Lower lobe of right lung (tissue), 2 donors: ENCODE measurements at regions not wholly inside any gene's neighbourhood (a gene's known extent, or its start where the extent isn't known, plus 50 kb on each side); places are given as distances from the start of the nearest gene placed in this dataset.

Source experiments
- ATAC-seq, 2 donors: fragments of 200-7000 bp; cut with Tn5 transposase; one replicate each; pipeline ENCODE4 v1.9.1; 2020 to 2022; ENCODE audit warnings: mild to moderate bottlenecking in 2 of 2, moderate library complexity in 2 of 2
- DNase-seq: peaks from one replicate; pipeline ENCODE4 v3.0.0-alpha.2; 2020
- H3K27ac ChIP-seq: fragments of 200-600 bp; one replicate; pipeline ENCODE4 v1.8.0; 2022
- H3K27me3 ChIP-seq: fragments of 200-600 bp; one replicate; pipeline ENCODE4 v1.8.0; 2022; ENCODE audit warnings: low read depth
- H3K36me3 ChIP-seq: fragments of 200-600 bp; one replicate; pipeline ENCODE4 v1.8.0; 2022; ENCODE audit warnings: mild to moderate bottlenecking
- H3K4me1 ChIP-seq: fragments of 200-600 bp; one replicate; pipeline ENCODE4 v1.8.0; 2022
- H3K4me3 ChIP-seq: fragments of 200-600 bp; one replicate; pipeline ENCODE4 v1.8.0; 2022; ENCODE audit warnings: mild to moderate bottlenecking
- H3K9me3 ChIP-seq: fragments of 200-600 bp; one replicate; pipeline ENCODE4 v1.8.0; 2022
- CTCF ChIP-seq: fragments of 200-600 bp; IDR thresholded peaks from one replicate; pipeline ENCODE4 v1.8.0; 2022; ENCODE audit warnings: antibody characterized with exemption, mild to moderate bottlenecking
- intact Hi-C: fragments of 100-400 bp; cut with DNase I; formaldehyde crosslinking; loops from one replicate; pipeline ENCODE4 v1.11.0; 2022
- donor health status: DM: no; HTN: yes; CAD: no; lungs with severe emphysema.

- no peaks in the 10 kb centered on the region for H3K4me1 ChIP-seq
- H3K9me3 ChIP-seq = no peaks in the 10 kb centered on the region
- no peak for TF ChIP-seq CTCF
- no peaks in the 10 kb centered on the region for H3K27me3 ChIP-seq
- ATAC-seq (no peak), DNase-seq (no peak)
- H3K4me3 ChIP-seq = no peak overlapping the region
- H3K27ac ChIP-seq = no peak overlapping the region
- H3K36me3 ChIP-seq = no peaks in the 10 kb centered on the region
- intact Hi-C loops = no loop called here
Measured at GRCh38 chr18:47501946-47502345, 250.5 kb upstream of the SKOR2 start.

- no peak for ATAC-seq
- Histone ChIP-seq H3K4me3 (no peak overlapping the region), H3K4me1 (no peaks in the 10 kb centered on the region), H3K27ac (no peak overlapping the region), H3K27me3 (no peaks in the 10 kb centered on the region), H3K36me3 (no peaks in the 10 kb centered on the region), H3K9me3 (no peaks in the 10 kb centered on the region)
- no peak for TF ChIP-seq CTCF
- DNase-seq = no peak
- intact Hi-C loops = no loop called here
Measured at GRCh38 chr18:47500930-47501329, 249.5 kb upstream of the SKOR2 start.

DNA sequence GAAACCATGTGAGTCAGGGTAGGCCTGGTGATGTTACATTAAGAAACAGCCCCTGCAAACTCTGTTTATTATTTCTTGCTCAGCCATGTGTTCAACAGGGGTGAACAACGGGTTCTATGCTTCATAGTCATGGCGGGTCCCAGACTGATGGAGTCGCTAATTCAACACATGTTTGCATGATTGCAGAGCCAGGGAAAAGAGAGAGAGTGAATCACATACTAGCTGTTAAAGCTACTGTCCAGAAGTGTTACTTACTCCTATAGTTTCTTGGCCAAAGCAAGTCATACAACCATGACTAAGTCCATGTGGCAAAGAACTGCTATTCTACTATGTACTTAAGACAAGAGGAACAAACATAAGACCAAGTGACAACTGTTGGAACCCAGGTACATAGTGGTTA, 241.2 kb upstream of the SKOR2 start:
- DNase-seq (no peak), ATAC-seq (no peak)
- Histone ChIP-seq H3K27me3 (no peaks in the 10 kb centered on the region), H3K27ac (no peak overlapping the region), H3K36me3 (no peaks in the 10 kb centered on the region), H3K4me1 (no peaks in the 10 kb centered on the region), H3K4me3 (no peak overlapping the region), H3K9me3 (no peaks in the 10 kb centered on the region)
- intact Hi-C loops = no loop called here
- TF ChIP-seq CTCF = no peak

DNA sequence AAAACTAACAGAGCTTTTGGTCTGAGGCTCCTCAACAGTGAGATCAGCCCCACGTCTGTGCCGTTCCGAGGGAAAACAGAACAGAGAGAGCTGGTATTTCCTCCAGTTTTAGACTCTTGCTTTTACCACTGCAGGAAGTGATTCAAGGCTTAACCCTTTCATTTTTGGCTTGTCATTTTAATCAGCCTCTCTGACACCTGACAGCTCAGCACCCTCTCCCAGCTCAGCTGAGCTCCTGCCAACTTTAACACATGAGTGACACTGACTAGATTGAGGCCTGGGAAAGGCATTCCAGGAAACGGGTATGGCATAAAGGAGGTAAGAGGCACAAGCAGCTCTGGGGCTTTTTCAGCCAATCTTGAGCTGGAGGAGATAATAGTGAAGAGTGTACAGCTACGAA, 239.4 kb upstream of the SKOR2 start:
- no peaks in the 10 kb centered on the region for H3K36me3 ChIP-seq
- H3K4me1 ChIP-seq = no peaks in the 10 kb centered on the region
- no peak for TF ChIP-seq CTCF
- no peak overlapping the region for H3K27ac ChIP-seq
- DNase-seq = no peak
- no peaks in the 10 kb centered on the region for H3K9me3 ChIP-seq
- H3K4me3 ChIP-seq = no peak overlapping the region
- H3K27me3 ChIP-seq = no peaks in the 10 kb centered on the region
- intact Hi-C loops = no loop called here
- no peak for ATAC-seq

DNA sequence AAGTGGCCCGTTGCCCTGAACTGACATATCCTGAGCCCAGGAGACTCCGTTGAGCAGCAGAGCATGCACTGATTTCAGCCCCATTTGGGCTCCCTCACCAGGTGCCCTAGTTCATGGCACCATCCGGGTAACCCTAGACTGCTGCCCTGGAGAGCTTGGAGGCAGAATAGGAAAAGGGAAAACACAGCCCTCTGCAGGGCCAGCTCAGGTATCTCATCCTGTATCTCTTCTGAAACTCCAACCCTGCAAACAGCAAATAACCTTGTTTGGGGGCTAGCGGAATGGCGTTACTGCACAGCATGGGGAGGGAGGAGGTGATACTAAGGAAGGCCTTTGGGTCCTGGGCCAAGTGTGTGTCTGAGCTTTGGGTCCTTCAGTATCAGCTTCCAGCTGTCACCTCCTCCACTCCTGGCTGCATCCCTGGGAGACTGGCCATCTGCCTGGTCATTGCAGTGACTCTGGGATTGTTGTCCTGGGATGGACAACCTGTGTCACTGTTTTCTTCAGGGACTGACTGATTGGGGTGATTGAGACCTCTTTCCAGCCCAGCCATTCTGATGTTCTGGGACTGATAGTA, 233.8 kb upstream of the SKOR2 start:
- Histone ChIP-seq H3K36me3 (no peaks in the 10 kb centered on the region), H3K4me3 (no peak overlapping the region), H3K27ac (no peak overlapping the region), H3K9me3 (no peaks in the 10 kb centered on the region), H3K4me1 (no peaks in the 10 kb centered on the region), H3K27me3 (peaks cover 4% of the 10 kb centered on the region)
- DNase-seq = no peak
- ATAC-seq = no peak
- intact Hi-C loops = no loop called here
- TF ChIP-seq CTCF = no peak

GRCh38 chr18:47484068-47484467, 232.6 kb upstream of the SKOR2 start:
- ATAC-seq (no peak), DNase-seq (no peak)
- H3K27me3 ChIP-seq = peaks cover 4% of the 10 kb centered on the region
- no peak for TF ChIP-seq CTCF
- H3K9me3 ChIP-seq = no peaks in the 10 kb centered on the region
- H3K27ac ChIP-seq = no peak overlapping the region
- no peaks in the 10 kb centered on the region for H3K36me3 ChIP-seq
- intact Hi-C loops = no loop called here
- no peaks in the 10 kb centered on the region for H3K4me1 ChIP-seq
- H3K4me3 ChIP-seq = no peak overlapping the region
